ENCODE measurements at regions not wholly inside any gene's neighbourhood (a gene's known extent, or its start where the extent isn't known, plus 50 kb on each side); places are given as distances from the start of the nearest gene placed in this dataset.
A peak's percentile ranks its signal among the peaks of the same experiment; 100 is the strongest.

- Histone ChIP-seq H3K4me3 (no peak overlapping the region), H3K27ac (no peak overlapping the region)
Observed at GRCh38 chr12:65593239-65593701, 231.0 kb upstream of the HMGA2 start.

- Histone ChIP-seq H3K27ac (no peak overlapping the region), H3K4me3 (no peak overlapping the region)
Observed at GRCh38 chr12:65594409-65594808, 229.9 kb upstream of the HMGA2 start.

- Histone ChIP-seq H3K27ac (no peak overlapping the region), H3K4me3 (no peak overlapping the region)
Observed at GRCh38 chr12:65595016-65595560, 229.2 kb upstream of the HMGA2 start.

- Histone ChIP-seq H3K4me3 (no peak overlapping the region), H3K27ac (peak overlapping the region in 1 of 21 experiments; percentile 67)
Observed at GRCh38 chr12:65596514-65597091, 227.7 kb upstream of the HMGA2 start.

- H3K27ac ChIP-seq: peak overlapping the region in 1 of 21 experiments; percentile 67
- no peak overlapping the region for H3K4me3 ChIP-seq
Observed at GRCh38 chr12:65597527-65597926, 226.8 kb upstream of the HMGA2 start.

- Histone ChIP-seq H3K27ac (no peak overlapping the region), H3K4me3 (no peak overlapping the region)
Observed at GRCh38 chr12:65598688-65599087, 225.6 kb upstream of the HMGA2 start.

GRCh38 chr12:65602253-65602609 is 222.1 kb upstream of the HMGA2 start:
- Histone ChIP-seq H3K27ac (peak overlapping the region in 1 of 21 experiments; percentile 81), H3K4me3 (no peak overlapping the region)

GRCh38 chr12:65602610-65603295 is 221.5 kb upstream of the HMGA2 start:
- Histone ChIP-seq H3K27ac (peak overlapping the region in 9 of 21 experiments; percentile 22 to 81 (median 56)), H3K4me3 (peak overlapping the region in 5 of 7 experiments; percentile 4 to 32 (median 11))

- peak overlapping the region in 4 of 7 experiments; percentile 4 to 32 (median 12) for H3K4me3 ChIP-seq
- peak overlapping the region in 10 of 21 experiments; percentile 1 to 81 (median 45) for H3K27ac ChIP-seq
Observed at GRCh38 chr12:65603438-65604351, 220.6 kb upstream of the HMGA2 start.

- Histone ChIP-seq H3K4me3 (no peak overlapping the region), H3K27ac (peak overlapping the region in 1 of 21 experiments; percentile 11)
Observed at GRCh38 chr12:65605019-65605418, 219.3 kb upstream of the HMGA2 start.

GRCh38 chr12:65606008-65606766 is 218.1 kb upstream of the HMGA2 start:
- no peak overlapping the region for H3K27ac ChIP-seq
- no peak overlapping the region for H3K4me3 ChIP-seq

- peak overlapping the region in 1 of 21 experiments; percentile 31 for H3K27ac ChIP-seq
- no peak overlapping the region for H3K4me3 ChIP-seq
Observed at GRCh38 chr12:65607401-65607841, 216.9 kb upstream of the HMGA2 start.

- Histone ChIP-seq H3K4me3 (no peak overlapping the region), H3K27ac (peak overlapping the region in 1 of 21 experiments; percentile 31)
Observed at GRCh38 chr12:65608319-65608916, 215.9 kb upstream of the HMGA2 start.

- Histone ChIP-seq H3K27ac (no peak overlapping the region), H3K4me3 (no peak overlapping the region)
Observed at GRCh38 chr12:65609359-65609771, 214.9 kb upstream of the HMGA2 start.

GRCh38 chr12:65611396-65611795 is 212.9 kb upstream of the HMGA2 start:
- Histone ChIP-seq H3K4me3 (no peak overlapping the region), H3K27ac (no peak overlapping the region)

- H3K27ac ChIP-seq: no peak overlapping the region
- H3K4me3 ChIP-seq: no peak overlapping the region
Observed at GRCh38 chr12:65612440-65612839, 211.8 kb upstream of the HMGA2 start.

- H3K4me3 ChIP-seq: no peak overlapping the region
- no peak overlapping the region for H3K27ac ChIP-seq
Observed at GRCh38 chr12:65613692-65614091, 210.6 kb upstream of the HMGA2 start.

- Histone ChIP-seq H3K27ac (no peak overlapping the region), H3K4me3 (no peak overlapping the region)
Observed at GRCh38 chr12:65614259-65614889, 209.9 kb upstream of the HMGA2 start.

All from skin epidermis (tissue), 12 donors.